ENCODE measurements at regions not wholly inside any gene's neighbourhood (a gene's known extent, or its start where the extent isn't known, plus 50 kb on each side); places are given as distances from the start of the nearest gene placed in this dataset.

DNA sequence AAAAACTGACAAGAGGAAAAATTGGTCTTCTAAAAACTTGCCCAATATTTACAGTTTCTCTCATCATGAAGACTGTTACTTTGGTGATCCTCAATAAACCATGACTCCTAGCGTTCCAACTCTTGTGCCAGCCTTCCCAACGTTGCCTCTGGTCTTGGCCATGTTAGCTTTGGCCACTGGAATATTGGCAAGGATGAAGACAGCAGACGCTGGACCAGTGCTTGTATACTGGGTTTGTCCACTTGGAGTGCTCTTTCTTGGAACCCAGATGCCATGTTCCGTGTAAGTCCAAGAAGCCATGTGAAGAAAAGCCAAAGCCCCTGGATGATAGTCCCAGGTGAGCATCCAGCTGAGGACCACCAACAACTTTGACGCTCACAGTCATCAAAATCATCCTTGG, 379.6 kb downstream of the NUAK1 start:
- H3K4me3 ChIP-seq (replicated peaks; ENCODE audit: low read depth, low read length) = no peak overlapping the region
- TF ChIP-seq, protein P1, sequence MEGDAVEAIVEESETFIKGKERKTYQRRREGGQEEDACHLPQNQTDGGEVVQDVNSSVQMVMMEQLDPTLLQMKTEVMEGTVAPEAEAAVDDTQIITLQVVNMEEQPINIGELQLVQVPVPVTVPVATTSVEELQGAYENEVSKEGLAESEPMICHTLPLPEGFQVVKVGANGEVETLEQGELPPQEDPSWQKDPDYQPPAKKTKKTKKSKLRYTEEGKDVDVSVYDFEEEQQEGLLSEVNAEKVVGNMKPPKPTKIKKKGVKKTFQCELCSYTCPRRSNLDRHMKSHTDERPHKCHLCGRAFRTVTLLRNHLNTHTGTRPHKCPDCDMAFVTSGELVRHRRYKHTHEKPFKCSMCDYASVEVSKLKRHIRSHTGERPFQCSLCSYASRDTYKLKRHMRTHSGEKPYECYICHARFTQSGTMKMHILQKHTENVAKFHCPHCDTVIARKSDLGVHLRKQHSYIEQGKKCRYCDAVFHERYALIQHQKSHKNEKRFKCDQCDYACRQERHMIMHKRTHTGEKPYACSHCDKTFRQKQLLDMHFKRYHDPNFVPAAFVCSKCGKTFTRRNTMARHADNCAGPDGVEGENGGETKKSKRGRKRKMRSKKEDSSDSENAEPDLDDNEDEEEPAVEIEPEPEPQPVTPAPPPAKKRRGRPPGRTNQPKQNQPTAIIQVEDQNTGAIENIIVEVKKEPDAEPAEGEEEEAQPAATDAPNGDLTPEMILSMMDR (IDR thresholded peaks at IDR 0.05; ENCODE audit: low read depth, low read length, missing control alignments) = no peak
- no peak for DNase-seq (ENCODE audit: extremely low read depth, low read depth)

DNA sequence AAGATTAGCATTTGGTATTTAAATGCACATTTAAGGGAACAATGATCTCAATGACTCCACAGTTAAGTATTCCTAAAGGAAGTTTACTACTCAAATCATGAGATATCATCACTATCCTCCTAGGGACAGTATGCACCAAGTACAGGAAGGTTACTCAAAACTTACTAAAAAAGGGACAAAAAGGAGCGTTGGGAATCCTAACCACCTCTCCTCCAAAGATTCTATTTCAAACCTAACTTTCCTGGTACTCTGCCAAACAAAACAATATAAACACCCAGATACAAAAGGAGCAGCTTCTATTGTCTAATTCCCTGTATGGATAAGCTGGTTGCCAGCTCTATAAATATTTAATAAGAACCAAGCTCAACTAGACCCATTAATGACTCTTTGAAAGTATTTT, 377.7 kb downstream of the NUAK1 start:
- H3K4me3 ChIP-seq (replicated peaks; ENCODE audit: low read depth, low read length) = no peak overlapping the region
- TF ChIP-seq, protein P1 (IDR thresholded peaks at IDR 0.05; ENCODE audit: low read depth, low read length, missing control alignments) = no peak
- no peak for DNase-seq (ENCODE audit: extremely low read depth, low read depth)

GRCh38 chr12:105764216-105764835, 374.4 kb downstream of the NUAK1 start:
- no peak overlapping the region for H3K4me3 ChIP-seq (replicated peaks; ENCODE audit: low read depth, low read length)
- no peak for DNase-seq (ENCODE audit: extremely low read depth, low read depth)
- TF ChIP-seq, protein P1 (IDR thresholded peaks at IDR 0.05; ENCODE audit: low read depth, low read length, missing control alignments) = no peak

DNA sequence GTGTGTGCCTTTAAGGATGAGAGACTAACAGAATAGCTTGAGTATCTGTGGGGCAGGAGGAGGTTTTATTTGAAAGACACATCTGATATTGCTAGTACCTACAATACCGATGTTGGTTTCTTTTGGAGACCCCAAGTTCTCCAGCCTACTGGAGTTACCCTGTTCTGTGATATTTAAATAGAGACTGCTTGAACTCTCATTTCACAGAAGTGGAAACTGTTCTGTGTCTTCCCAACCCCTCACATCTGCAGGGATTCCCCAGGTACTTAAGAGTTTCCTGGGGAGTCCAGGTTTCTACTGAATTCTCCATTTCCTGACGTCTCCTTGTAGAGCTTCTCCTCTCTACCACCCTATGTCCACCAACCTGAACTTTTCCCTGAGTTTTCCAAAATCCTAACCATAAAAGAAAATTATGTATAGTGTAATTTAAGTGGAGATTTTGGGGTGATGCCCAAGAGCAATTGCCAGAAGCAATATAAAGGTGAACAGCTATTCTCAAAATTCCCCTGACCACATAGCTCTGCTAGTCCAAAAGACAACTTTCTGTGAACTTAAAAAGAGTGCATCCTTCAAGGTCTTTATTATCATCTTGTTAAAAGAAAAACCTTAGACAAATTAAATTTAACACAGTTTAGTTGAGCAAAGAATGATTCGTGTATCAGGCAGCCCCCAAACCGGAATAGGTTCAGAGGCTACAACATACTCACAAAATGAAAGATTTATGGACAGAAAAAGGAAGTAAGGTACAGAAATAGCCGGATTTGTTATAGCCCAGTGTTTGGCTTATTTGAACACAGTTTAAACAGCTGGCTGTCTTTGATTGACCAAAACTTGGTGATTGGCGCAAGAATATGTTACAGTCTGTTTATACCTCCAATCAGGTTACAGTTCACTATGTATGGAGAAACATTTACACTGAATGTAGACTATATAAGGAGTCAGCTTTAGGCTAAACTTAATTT, 373.4 kb downstream of the NUAK1 start:
- DNase-seq (ENCODE audit: extremely low read depth, low read depth) = no peak
- H3K4me3 ChIP-seq (replicated peaks; ENCODE audit: low read depth, low read length) = no peak overlapping the region
- TF ChIP-seq, protein P1 (IDR thresholded peaks at IDR 0.05; ENCODE audit: low read depth, low read length, missing control alignments) = no peak

GRCh38 chr12:105766029-105766428, 372.7 kb downstream of the NUAK1 start:
- DNase-seq (ENCODE audit: extremely low read depth, low read depth) = no peak
- no peak overlapping the region for H3K4me3 ChIP-seq (replicated peaks; ENCODE audit: low read depth, low read length)
- TF ChIP-seq, protein P1 (IDR thresholded peaks at IDR 0.05; ENCODE audit: low read depth, low read length, missing control alignments) = no peak

DNA sequence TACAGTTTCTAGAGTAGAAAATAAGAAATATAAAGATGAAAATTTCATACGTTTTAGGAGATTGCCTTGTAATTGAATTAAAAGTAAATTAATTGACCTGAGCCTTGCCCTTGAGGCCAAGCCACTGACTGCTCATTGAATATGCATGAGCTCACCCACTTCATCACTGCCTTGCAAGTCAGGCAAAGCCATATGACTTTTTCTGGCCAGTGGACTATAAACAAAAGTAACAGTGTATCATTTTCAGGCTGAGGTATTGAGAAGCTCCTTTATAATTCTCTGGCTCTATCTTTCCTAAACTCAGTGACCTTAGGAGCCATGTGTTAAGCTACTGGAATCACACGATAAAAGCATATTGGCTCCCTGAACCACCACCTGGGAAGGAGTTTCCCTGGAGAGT, 369.3 kb downstream of the NUAK1 start:
- no peak for DNase-seq (ENCODE audit: extremely low read depth, low read depth)
- no peak overlapping the region for H3K4me3 ChIP-seq (replicated peaks; ENCODE audit: low read depth, low read length)
- TF ChIP-seq, protein P1 (IDR thresholded peaks at IDR 0.05; ENCODE audit: low read depth, low read length, missing control alignments) = no peak
